Prostate gland (tissue), 2 donors: ENCODE measurements at regions not wholly inside any gene's neighbourhood (a gene's known extent, or its start where the extent isn't known, plus 50 kb on each side); places are given as distances from the start of the nearest gene placed in this dataset.

ENCODE experiments used
- CTCF ChIP-seq, 4 experiments: fragments of 200-600 bp in 2 of 4; fragments of 450-650 bp in 2 of 4; sonication (generic) in 2 of 4; IDR thresholded peaks; 1 replicate in 3 of 4; 2 replicates in 1 of 4; pipeline ENCODE4 v1.5.1; 2016 to 2019; ENCODE audit warnings: antibody characterized with exemption in 4 of 4, mild to moderate bottlenecking in 2 of 4, moderate library complexity in 2 of 4
- POLR2A ChIP-seq: fragments of 450-650 bp; IDR thresholded peaks from one replicate; pipeline ENCODE4 v1.6.1; 2016; ENCODE audit warnings: antibody characterized with exemption, mild to moderate bottlenecking
- POLR2AphosphoS5 ChIP-seq: sonication (generic); formaldehyde crosslinking; IDR thresholded peaks from one replicate; pipeline ENCODE4 v1.6.1; 2017; ENCODE audit warnings: antibody characterized with exemption

- TF ChIP-seq POLR2AphosphoS5 (no peak), CTCF (IDR thresholded peaks at IDR 0.05) (no peak), POLR2A (no peak)
Measured at GRCh38 chr2:7904319-7904718, 777.5 kb upstream of the ID2 start.
